AG09309 (cell line): ENCODE measurements at regions not wholly inside any gene's neighbourhood (a gene's known extent, or its start where the extent isn't known, plus 50 kb on each side); places are given as distances from the start of the nearest gene placed in this dataset.

Experiments used
- DNase-seq: peaks from one replicate; pipeline ENCODE4 v3.0.0-alpha.2; 2010; ENCODE audit warnings: low read depth
- H3K4me3 ChIP-seq: 2 replicates; pipeline ENCODE4 v1.5.1; 2011; ENCODE audit warnings: mild to moderate bottlenecking, low read depth, low read length, moderate library complexity; ENCODE audit not compliant: control insufficient read depth
- TF ChIP-seq, protein P1 (sequence below): IDR thresholded peaks from 2 replicates; pipeline ENCODE4 v1.5.1; 2011; ENCODE audit warnings: mild to moderate bottlenecking, low read depth, low read length, inconsistent platforms; ENCODE audit not compliant: insufficient read depth, control insufficient read depth; ENCODE audit errors: missing control alignments

DNA sequence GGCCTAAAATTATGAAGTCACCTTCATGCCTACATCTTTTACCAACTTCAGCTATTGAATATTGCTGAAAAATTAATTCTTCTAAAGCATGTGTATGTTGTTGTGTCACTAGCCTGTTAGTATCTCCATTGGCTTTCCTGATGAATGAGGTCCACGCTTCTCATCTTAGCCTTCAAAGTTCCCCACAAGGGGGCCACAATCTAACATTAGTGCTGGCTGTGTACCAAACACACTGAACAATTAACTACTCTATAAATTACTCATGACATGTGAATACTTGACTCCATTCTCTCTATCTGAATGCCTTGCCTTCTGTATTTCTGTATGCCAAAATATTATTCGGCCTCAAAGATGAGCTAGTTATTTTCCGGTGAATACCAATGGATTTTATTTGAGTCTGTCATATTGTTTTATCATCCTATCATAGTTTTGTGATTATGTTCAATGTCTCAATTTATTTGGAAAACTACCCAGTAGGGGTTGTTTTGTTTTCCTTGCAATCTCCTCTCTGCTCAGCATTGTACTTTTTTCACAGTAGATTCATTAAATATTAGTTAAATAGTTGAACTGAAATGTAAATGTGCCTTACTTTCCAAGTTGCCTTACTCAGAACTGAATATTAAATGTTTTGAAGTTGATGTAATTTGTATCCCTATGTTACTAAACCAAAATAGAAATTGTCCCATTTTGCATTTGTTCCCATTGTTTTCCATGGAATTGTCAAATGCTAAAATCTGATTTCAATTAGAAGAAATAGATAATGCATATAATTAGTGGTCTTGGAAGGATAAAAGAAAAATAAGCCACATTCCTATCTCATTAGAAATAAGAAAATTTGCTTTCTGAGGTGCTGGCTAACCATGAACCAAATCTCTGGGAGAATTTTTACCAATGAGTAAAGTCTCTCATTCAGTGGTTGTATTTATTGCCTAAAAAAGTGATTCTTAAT lies 208.4 kb upstream of the COL3A1 start:
- no peak for DNase-seq
- TF ChIP-seq, protein P1, sequence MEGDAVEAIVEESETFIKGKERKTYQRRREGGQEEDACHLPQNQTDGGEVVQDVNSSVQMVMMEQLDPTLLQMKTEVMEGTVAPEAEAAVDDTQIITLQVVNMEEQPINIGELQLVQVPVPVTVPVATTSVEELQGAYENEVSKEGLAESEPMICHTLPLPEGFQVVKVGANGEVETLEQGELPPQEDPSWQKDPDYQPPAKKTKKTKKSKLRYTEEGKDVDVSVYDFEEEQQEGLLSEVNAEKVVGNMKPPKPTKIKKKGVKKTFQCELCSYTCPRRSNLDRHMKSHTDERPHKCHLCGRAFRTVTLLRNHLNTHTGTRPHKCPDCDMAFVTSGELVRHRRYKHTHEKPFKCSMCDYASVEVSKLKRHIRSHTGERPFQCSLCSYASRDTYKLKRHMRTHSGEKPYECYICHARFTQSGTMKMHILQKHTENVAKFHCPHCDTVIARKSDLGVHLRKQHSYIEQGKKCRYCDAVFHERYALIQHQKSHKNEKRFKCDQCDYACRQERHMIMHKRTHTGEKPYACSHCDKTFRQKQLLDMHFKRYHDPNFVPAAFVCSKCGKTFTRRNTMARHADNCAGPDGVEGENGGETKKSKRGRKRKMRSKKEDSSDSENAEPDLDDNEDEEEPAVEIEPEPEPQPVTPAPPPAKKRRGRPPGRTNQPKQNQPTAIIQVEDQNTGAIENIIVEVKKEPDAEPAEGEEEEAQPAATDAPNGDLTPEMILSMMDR = peak; percentile 43
- H3K4me3 ChIP-seq = no peak overlapping the region

- DNase-seq = no peak
- TF ChIP-seq, protein P1 = no peak
- H3K4me3 ChIP-seq = no peak overlapping the region
Observed at GRCh38 chr2:188766471-188766856, 207.7 kb upstream of the COL3A1 start.

DNA sequence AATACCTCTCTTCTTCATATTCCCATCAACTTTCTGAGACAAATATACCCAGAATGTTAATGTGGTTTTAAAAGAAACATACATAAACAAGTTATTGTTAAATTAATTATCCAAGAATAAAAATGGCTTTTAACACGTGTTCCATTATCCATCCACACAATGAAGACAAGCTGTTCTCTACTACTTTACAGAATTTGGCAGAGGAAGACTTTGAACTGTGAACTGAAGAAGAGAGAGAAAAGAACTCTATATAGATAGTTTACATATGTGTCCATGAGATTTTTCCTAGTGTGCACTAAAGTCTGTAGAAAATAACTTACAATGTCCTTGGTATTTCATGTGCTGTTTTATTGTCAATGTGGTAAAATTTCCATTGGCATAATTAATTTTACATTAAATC lies 207.0 kb upstream of the COL3A1 start:
- TF ChIP-seq, protein P1 = no peak
- no peak overlapping the region for H3K4me3 ChIP-seq
- no peak for DNase-seq

- TF ChIP-seq, protein P1 = no peak
- H3K4me3 ChIP-seq = no peak overlapping the region
- DNase-seq = no peak
Observed at GRCh38 chr2:188770296-188770695, 203.9 kb upstream of the COL3A1 start.

GRCh38 chr2:188773075-188773474 lies 201.1 kb upstream of the COL3A1 start:
- no peak overlapping the region for H3K4me3 ChIP-seq
- DNase-seq = no peak
- TF ChIP-seq, protein P1 = no peak

- H3K4me3 ChIP-seq = no peak overlapping the region
- TF ChIP-seq, protein P1 = no peak
- DNase-seq = no peak
Observed at GRCh38 chr2:188776634-188777033, 197.5 kb upstream of the COL3A1 start.
